Amygdala (tissue), 56 donors: ENCODE measurements at regions not wholly inside any gene's neighbourhood (a gene's known extent, or its start where the extent isn't known, plus 50 kb on each side); places are given as distances from the start of the nearest gene placed in this dataset.

Source experiments
- DNase-seq, 56 donors: peaks; one replicate each; lab custom pipeline; 2025; lab: John Stamatoyannopoulos, UW

- DNase-seq = no peak
Measured at GRCh38 chr13:40158757-40159156, 503.3 kb downstream of the COG6 start.

- no peak for DNase-seq
Measured at GRCh38 chr13:40159736-40160135, 504.3 kb downstream of the COG6 start.

GRCh38 chr13:40160618-40161350 lies 505.3 kb downstream of the COG6 start:
- no peak for DNase-seq

- DNase-seq = no peak
Measured at GRCh38 chr13:40161351-40161810, 505.1 kb downstream of the FOXO1 start.

DNA sequence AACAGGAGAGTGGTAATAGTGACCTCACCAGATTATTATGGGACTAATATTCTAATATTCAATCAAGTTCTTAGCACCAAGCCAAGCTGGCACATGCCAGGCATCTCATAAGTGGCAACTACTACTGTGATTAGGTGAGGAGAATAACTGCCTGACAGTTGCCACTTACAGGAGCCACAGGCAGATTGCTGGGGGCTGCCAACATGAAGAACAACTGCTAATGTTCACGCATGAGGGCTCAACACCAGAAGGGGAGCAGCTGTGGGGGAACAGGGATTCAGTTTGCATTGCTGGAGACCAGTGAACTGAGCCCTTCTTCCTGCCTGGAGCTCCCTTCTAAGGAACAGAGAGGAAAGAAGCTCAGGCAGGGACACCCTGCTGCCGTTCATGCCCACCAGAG lies 504.5 kb downstream of the FOXO1 start:
- DNase-seq = no peak

- DNase-seq = no peak
Measured at GRCh38 chr13:40163066-40164000, 503.1 kb downstream of the FOXO1 start.

DNA sequence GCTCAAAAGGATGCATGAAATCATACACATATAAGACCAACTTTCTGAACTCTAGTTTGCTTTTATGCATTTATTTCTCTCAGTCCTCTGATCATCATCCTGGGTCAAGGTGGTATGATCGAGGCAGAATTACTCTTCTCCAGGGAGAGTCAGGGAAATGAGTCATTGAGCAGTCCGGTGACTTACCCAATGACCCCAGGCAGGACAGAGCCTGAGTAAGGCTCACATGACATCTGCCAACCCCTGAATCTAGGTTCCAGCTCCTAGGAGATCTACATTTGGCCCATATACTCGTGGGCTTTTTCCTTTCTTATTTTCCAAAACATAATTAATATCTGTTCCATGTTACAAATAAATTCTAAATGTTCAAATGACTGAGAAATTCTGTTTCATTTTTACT lies 502.3 kb downstream of the FOXO1 start:
- no peak for DNase-seq

- no peak for DNase-seq
Measured at GRCh38 chr13:40165316-40165932, 501.0 kb downstream of the FOXO1 start.

- DNase-seq = no peak
Measured at GRCh38 chr13:40167327-40167726, 499.1 kb downstream of the FOXO1 start.

DNA sequence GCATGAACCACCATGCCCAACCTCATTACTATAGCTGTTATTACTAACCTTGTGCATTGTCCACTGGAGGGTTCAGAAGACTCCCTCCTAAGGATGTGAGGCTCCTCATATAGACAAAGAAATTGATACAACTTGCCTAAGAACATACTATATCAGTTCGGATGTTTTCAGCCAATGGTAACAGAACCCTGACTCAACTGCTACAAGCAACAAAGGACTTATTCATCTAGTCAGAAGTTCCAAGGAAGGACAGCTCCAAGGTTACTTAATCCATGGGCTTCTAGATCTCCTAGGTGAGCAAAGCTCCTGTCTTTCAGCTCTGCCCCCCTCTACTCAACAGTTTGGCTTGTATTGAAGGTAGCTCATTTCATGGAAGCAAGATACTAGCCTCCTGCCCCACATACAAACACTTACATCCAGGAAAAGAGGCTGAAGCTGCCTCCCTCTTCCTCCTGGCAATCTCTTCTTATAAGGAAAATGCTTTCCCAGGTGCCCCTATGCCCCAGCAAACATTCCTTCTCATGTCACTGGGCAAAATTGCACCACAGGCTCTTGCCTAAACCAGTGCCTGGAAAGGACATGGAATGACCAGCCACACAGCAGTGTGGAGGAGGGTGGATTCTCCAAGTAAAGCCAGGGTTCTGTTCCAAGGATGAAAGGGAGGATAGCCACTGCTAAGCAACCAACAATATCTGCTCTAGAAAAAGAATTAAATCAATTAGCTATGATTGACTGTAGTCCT lies 497.8 kb downstream of the FOXO1 start:
- peak in 2 of 56 donors; percentile 3 to 17 for DNase-seq

- DNase-seq = no peak
Measured at GRCh38 chr13:40169476-40169875, 497.0 kb downstream of the FOXO1 start.

GRCh38 chr13:40170091-40170490 lies 496.4 kb downstream of the FOXO1 start:
- DNase-seq = no peak

DNA sequence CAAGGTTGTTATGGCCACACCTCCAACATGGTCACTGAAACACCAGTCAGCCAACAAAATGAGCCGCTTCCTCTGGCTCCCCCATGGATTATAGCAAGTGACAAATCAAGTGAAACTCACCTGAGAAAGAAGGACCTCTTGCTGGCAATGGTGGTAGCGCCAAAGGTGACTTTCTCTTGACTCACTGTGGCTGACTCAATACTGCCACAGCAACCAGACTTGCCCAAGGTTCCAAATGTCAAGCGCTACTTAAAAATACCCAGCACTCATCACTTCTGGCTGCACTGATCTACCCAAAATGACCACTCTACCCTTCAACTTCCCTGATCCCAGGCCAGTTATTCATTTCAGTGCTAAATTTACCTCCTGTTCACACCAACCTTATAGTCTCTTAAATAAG lies 495.5 kb downstream of the FOXO1 start:
- no peak for DNase-seq

DNA sequence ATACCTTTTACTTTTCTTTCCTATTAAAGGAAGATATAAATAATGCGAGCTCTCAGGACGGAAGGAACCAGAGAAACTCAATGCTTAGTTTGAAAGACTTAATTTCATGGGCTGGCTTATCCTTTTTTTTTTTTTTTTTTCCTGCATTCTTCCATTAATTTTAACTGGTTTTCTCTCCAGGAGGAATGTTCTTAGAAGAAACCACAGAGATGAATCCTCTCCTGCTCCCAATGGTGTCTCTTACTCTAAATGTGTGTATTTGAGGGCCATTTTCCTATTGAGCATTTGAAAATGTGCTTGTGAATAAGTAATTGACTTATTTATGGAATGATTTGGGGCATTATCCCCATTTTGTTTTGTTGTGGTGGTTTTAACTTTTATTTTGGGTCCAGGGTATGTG lies 494.9 kb downstream of the FOXO1 start:
- DNase-seq = no peak

DNA sequence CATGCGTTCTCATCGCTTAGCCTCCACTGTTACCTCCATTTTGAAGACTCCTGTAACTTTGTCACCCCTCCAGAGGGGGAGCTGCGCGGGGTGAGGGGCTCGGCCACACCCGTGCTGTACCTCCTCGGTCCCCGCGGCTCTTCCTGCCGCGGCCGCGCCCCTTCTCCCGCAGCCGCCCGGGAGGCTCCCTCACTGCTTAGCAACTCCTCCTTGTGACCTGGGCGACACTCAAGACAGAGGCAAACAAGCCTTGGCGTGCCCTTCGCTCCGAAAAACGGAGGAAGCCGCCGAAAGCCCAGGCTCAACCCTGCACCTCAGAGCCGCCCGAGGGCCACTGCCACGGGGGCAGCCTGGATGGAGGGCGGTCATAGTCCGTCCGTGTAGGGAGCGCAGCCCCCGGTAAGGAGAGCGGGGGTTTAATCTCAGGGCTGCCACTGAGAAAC lies 494.3 kb downstream of the FOXO1 start:
- DNase-seq = no peak

DNA sequence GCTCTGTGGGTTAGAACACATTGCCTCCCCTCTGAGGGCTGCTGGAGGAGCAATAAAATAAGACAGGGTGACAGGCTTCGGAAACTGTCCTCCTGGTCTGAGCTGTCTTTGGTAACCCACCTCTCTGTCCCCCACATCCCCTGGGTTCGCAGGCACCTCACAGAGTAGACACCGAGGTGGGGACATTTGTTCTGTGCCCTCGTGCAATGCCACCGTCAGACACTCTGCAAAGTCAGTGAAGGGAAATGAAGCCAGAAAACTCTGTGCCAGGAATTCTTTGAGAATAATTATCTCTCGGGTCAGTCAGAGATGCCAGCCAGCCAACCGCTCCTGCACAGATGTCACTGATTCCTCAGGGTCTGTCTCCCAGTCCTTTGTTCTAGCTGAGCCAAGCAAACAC lies 493.6 kb downstream of the FOXO1 start:
- no peak for DNase-seq

DNA sequence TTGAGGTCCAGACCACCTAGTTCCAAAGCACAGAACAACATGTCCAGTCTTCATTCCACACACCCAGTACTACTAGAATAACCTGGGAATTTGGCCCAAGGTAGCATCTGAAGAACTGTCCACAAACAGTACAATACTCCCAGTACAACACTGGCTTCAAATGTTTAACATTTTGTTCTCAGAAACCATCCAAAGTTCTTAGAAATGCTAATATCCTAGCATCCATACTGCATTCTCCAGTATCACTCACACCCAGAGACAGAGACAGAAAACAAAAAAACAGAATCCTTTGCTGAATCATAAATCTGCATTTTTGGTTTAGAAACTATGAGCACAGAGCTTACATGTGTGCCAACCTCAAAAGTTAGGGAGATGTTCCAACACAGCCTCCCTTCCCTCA lies 490.8 kb downstream of the FOXO1 start:
- no peak for DNase-seq

- DNase-seq = no peak
Measured at GRCh38 chr13:40176242-40176641, 490.2 kb downstream of the FOXO1 start.

- no peak for DNase-seq
Measured at GRCh38 chr13:40178130-40178529, 488.3 kb downstream of the FOXO1 start.
